SK-N-SH treated with all-trans-retinoic acid at 6 μM for 48 hours (cell line): ENCODE measurements at regions not wholly inside any gene's neighbourhood (a gene's known extent, or its start where the extent isn't known, plus 50 kb on each side); places are given as distances from the start of the nearest gene placed in this dataset.

Experiments
- ATAC-seq: fragments of 200-7000 bp; cut with Tn5 transposase; 3 replicates; pipeline ENCODE4 v1.9.1; 2020; ENCODE audit warnings: mild to moderate bottlenecking, moderate library complexity
- ARNTL ChIP-seq: fragments of 450-650 bp; formaldehyde crosslinking; IDR thresholded peaks from 2 replicates; pipeline ENCODE4 v1.5.0; 2020; ENCODE audit warnings: low read depth, mild to moderate bottlenecking, moderate library complexity, borderline replicate concordance
- BACH2 ChIP-seq: fragments of 250-450 bp; sonication (Bioruptor Pico); IDR thresholded peaks from 2 replicates; pipeline ENCODE4 v1.9.0; 2021; ENCODE audit warnings: mild to moderate bottlenecking, borderline replicate concordance
- CSDC2 ChIP-seq: fragments of 250-450 bp; sonication (Bioruptor Pico); IDR thresholded peaks from 2 replicates; pipeline ENCODE4 v1.5.0; 2020; ENCODE audit warnings: mild to moderate bottlenecking, moderate library complexity
- CSRNP3 ChIP-seq: fragments of 250-450 bp; sonication (Bioruptor Pico); IDR thresholded peaks from 2 replicates; pipeline ENCODE4 v1.5.1; 2021; ENCODE audit warnings: mild to moderate bottlenecking, moderate library complexity
- ESRRG ChIP-seq: fragments of 250-450 bp; sonication (Bioruptor Pico); IDR thresholded peaks from 2 replicates; pipeline ENCODE4 v1.6.1; 2021; ENCODE audit warnings: mild to moderate bottlenecking
- GLIS3 ChIP-seq: fragments of 250-450 bp; sonication (Bioruptor Pico); IDR thresholded peaks from 2 replicates; pipeline ENCODE4 v1.5.0; 2020; ENCODE audit warnings: mild to moderate bottlenecking, moderate library complexity
- ISL1 ChIP-seq: fragments of 250-450 bp; sonication (Bioruptor Pico); IDR thresholded peaks from 2 replicates; pipeline ENCODE4 v2.1.2; 2022; ENCODE audit warnings: mild to moderate bottlenecking, moderate library complexity
- OSR1 ChIP-seq: fragments of 250-450 bp; sonication (Bioruptor Pico); IDR thresholded peaks from 2 replicates; pipeline ENCODE4 v1.8.0; 2022; ENCODE audit warnings: moderate library complexity, mild to moderate bottlenecking, inconsistent platforms
- PATZ1 ChIP-seq: fragments of 250-450 bp; sonication (Bioruptor Pico); IDR thresholded peaks from 2 replicates; pipeline ENCODE4 v1.8.0; 2020; ENCODE audit warnings: mild to moderate bottlenecking, moderate library complexity, borderline replicate concordance
- POU6F1 ChIP-seq: fragments of 250-450 bp; sonication (Bioruptor Pico); IDR thresholded peaks from 2 replicates; pipeline ENCODE4 v1.8.0; 2021; ENCODE audit warnings: low read depth, mild to moderate bottlenecking, moderate library complexity, borderline replicate concordance
- PPARA ChIP-seq: fragments of 250-450 bp; sonication (Bioruptor Pico); IDR thresholded peaks from 2 replicates; pipeline ENCODE4 v1.5.0; 2020; ENCODE audit warnings: mild to moderate bottlenecking, borderline replicate concordance
- RARB ChIP-seq: fragments of 250-450 bp; sonication (Bioruptor Pico); IDR thresholded peaks from 2 replicates; pipeline ENCODE4 v1.8.0; 2021; ENCODE audit warnings: mild to moderate bottlenecking, moderate library complexity
- SNAI2 ChIP-seq: fragments of 250-450 bp; sonication (Bioruptor Pico); IDR thresholded peaks from 2 replicates; pipeline ENCODE4 v1.5.0; 2020; ENCODE audit warnings: mild to moderate bottlenecking, moderate library complexity
- TCF4 ChIP-seq: fragments of 250-450 bp; sonication (Bioruptor Pico); IDR thresholded peaks from 2 replicates; pipeline ENCODE4 v1.8.0; 2021; ENCODE audit warnings: mild to moderate bottlenecking, moderate library complexity, borderline replicate concordance
- TOX ChIP-seq: fragments of 250-450 bp; sonication (Bioruptor Pico); IDR thresholded peaks from 2 replicates; pipeline ENCODE4 v1.8.0; 2021; ENCODE audit warnings: mild to moderate bottlenecking, moderate library complexity, borderline replicate concordance
- ZC3H10 ChIP-seq: fragments of 250-450 bp; sonication (Bioruptor Pico); IDR thresholded peaks from 2 replicates; pipeline ENCODE4 v1.5.1; 2021; ENCODE audit warnings: mild to moderate bottlenecking, moderate library complexity
- ZFP3 ChIP-seq: fragments of 250-450 bp; sonication (Bioruptor Pico); IDR thresholded peaks from 2 replicates; pipeline ENCODE4 v1.5.0; 2020; ENCODE audit warnings: mild to moderate bottlenecking, moderate library complexity
- ZFP30 ChIP-seq: fragments of 450-650 bp; formaldehyde crosslinking; IDR thresholded peaks from 2 replicates; pipeline ENCODE4 v1.5.0; 2022; ENCODE audit warnings: mild to moderate bottlenecking, moderate library complexity
- ZNF565 ChIP-seq: fragments of 450-650 bp; formaldehyde crosslinking; conservative IDR thresholded peaks from 2 replicates; pipeline ENCODE4 v1.5.0; 2020; ENCODE audit warnings: low read depth, mild to moderate bottlenecking, moderate library complexity
- ZNF70 ChIP-seq: fragments of 450-650 bp; formaldehyde crosslinking; IDR thresholded peaks from 2 replicates; pipeline ENCODE4 v1.5.0; 2020; ENCODE audit warnings: mild to moderate bottlenecking, moderate library complexity
- ZNF8 ChIP-seq: fragments of 450-650 bp; formaldehyde crosslinking; IDR thresholded peaks from 2 replicates; pipeline ENCODE4 v1.5.0; 2020; ENCODE audit warnings: mild to moderate bottlenecking, moderate library complexity
- TF ChIP-seq, protein P1 (sequence below): fragments of 250-450 bp; sonication (Bioruptor Pico); IDR thresholded peaks from 2 replicates; pipeline ENCODE4 v1.5.0; 2020; ENCODE audit warnings: mild to moderate bottlenecking, moderate library complexity

DNA sequence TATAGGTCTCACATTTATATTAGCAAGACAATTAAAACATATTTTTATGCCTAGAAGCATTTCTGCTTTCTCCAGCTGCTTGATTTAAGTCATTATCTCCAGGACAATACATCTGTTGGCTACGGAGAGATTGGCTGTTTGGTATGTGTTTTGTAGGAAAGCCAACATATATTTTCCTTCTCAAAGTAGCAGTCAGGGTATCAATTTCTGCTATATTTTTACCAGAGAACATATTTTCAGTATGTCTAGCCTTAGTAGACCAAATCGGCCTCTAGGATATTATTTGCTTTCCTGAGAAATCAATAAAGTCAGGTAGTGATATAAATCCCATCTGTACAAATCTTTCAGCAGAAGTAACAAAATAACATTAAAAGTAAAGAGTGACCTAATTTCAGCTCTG is 150.0 kb upstream of the COL3A1 start:
- TF ChIP-seq ZNF565 (no peak), ISL1 (CRISPR knock-in tag) (no peak), ZFP30 (CRISPR knock-in tag) (no peak), BACH2 (CRISPR knock-in tag) (no peak), CSRNP3 (CRISPR knock-in tag) (no peak), PPARA (CRISPR knock-in tag) (no peak), ZFP3 (CRISPR knock-in tag) (no peak)
- no peak for ATAC-seq

DNA sequence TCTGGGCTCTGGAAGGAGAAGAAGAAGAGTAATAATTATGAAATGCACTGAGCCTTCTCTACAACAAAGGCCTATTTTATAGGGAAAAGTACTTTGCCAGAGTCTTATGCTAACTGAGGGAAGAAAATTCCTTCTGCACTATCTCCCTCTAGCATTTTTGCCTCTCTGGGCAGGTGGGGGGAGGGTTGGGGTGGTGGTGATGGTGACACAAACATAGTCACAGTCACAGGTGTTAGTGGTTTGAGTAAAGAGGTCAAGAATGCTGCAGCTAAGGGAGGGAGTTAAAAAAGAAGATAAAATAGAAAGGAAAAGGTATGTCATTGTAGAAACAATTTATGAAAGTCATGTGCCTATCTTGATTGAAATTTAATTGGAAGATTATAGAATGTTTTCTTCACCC is 140.8 kb upstream of the COL3A1 start:
- ATAC-seq = no peak
- no peak for TF ChIP-seq CSDC2 (CRISPR knock-in tag)
- TF ChIP-seq BACH2 (CRISPR knock-in tag) = no peak
- no peak for TF ChIP-seq PATZ1 (CRISPR knock-in tag)

GRCh38 chr2:188833799-188834198 is 140.4 kb upstream of the COL3A1 start:
- TF ChIP-seq ZNF8 (no peak), ISL1 (CRISPR knock-in tag) (no peak), TOX (CRISPR knock-in tag) (no peak)
- no peak for ATAC-seq

DNA sequence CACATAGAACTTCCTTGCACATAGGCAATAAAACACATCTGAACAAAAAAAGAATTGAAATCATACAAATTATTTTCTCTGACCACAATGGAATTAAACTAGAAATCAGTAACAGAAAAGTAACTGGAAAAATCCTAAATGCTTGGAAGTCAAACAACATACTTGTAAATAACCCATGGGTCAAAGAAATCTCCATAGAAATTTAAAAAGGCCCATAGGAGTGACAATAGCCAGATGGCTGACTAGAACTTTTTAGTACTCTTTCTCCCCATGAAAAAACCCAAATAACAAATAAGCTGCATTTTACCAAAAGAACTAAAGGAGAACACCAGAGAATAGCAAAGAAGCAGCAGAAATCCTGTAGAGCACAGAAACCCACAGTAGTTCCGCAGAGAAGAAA is 139.2 kb upstream of the COL3A1 start:
- TF ChIP-seq GLIS3 (CRISPR knock-in tag) (no peak), SNAI2 (no peak), BACH2 (CRISPR knock-in tag) (no peak), ZNF70 (CRISPR knock-in tag) (no peak), ZC3H10 (CRISPR knock-in tag) (no peak), CSRNP3 (CRISPR knock-in tag) (no peak), CSDC2 (CRISPR knock-in tag) (no peak), ISL1 (CRISPR knock-in tag) (no peak), ZNF8 (no peak), RARB (no peak), ARNTL (no peak)
- no peak for ATAC-seq

DNA sequence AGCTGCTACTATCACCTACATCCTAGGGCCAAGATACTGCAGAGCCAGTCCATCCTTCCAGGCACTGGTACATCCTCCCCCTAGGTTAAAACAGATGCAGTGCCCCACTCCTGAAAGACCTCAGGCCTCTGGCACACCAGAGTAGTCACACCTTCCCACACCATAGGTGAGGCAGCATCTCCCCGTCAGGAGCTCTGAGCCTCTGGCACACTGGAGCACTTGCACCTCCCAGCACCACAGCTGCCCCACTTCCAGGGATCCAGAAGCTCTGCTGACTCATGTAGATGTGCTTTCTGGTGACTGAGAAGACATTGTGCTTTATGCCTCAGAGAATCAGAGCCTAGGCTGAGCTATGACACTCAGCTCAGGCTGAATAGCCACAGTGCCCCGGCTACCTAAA is 138.4 kb upstream of the COL3A1 start:
- no peak for ATAC-seq
- no peak for TF ChIP-seq SNAI2
- TF ChIP-seq, protein P1, sequence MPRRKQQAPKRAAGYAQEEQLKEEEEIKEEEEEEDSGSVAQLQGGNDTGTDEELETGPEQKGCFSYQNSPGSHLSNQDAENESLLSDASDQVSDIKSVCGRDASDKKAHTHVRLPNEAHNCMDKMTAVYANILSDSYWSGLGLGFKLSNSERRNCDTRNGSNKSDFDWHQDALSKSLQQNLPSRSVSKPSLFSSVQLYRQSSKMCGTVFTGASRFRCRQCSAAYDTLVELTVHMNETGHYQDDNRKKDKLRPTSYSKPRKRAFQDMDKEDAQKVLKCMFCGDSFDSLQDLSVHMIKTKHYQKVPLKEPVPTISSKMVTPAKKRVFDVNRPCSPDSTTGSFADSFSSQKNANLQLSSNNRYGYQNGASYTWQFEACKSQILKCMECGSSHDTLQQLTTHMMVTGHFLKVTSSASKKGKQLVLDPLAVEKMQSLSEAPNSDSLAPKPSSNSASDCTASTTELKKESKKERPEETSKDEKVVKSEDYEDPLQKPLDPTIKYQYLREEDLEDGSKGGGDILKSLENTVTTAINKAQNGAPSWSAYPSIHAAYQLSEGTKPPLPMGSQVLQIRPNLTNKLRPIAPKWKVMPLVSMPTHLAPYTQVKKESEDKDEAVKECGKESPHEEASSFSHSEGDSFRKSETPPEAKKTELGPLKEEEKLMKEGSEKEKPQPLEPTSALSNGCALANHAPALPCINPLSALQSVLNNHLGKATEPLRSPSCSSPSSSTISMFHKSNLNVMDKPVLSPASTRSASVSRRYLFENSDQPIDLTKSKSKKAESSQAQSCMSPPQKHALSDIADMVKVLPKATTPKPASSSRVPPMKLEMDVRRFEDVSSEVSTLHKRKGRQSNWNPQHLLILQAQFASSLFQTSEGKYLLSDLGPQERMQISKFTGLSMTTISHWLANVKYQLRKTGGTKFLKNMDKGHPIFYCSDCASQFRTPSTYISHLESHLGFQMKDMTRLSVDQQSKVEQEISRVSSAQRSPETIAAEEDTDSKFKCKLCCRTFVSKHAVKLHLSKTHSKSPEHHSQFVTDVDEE (CRISPR knock-in tag) = no peak
- no peak for TF ChIP-seq ZNF565
- no peak for TF ChIP-seq POU6F1
- no peak for TF ChIP-seq ZNF8
- TF ChIP-seq CSRNP3 (CRISPR knock-in tag) = no peak
- no peak for TF ChIP-seq ZFP3 (CRISPR knock-in tag)
- TF ChIP-seq ESRRG (CRISPR knock-in tag) = no peak
- no peak for TF ChIP-seq OSR1 (CRISPR knock-in tag)
- TF ChIP-seq TCF4 = no peak
- no peak for TF ChIP-seq ZFP30 (CRISPR knock-in tag)
- no peak for TF ChIP-seq ARNTL
